NK-92 (cell line): ENCODE measurements at regions not wholly inside any gene's neighbourhood (a gene's known extent, or its start where the extent isn't known, plus 50 kb on each side); places are given as distances from the start of the nearest gene placed in this dataset.

Experiments used
- DNase-seq: peaks from one replicate; lab custom pipeline; 2025; ENCODE audit not compliant: unreplicated experiment; lab: John Stamatoyannopoulos, UW

DNA sequence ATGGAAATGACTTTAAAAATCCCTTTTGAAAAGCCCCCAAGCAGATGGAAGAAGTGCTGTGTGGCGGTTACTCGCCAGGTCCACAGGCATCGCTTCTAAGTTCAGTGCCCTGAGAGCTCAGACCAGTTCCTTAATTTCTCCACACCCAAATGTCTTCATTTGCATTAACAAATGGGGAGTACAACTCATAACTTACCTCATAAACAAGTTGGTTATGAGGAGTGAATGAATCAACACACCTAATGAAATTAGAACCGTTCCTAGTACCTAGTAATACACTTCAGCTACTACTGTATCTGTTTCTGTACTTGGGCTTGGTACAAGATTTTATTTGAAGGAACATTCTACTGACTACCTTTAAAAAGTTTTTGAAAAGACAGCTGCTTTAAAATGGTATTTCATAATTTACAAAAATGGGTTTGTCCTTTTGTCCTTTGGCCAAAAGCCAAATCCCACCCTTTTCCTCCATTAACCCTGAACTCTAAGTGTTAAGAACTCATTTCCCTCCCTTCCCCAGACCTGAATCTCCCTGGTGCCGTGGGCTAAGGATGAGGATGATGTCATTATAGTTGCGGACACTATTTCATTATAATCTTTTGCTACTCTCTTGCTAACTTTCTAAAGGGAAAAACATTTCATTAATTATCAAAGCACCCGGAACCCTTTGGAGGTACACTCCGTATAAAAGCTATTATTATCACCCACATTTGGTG, 221.5 kb upstream of the CELF2 start:
- DNase-seq, result no peak

DNA sequence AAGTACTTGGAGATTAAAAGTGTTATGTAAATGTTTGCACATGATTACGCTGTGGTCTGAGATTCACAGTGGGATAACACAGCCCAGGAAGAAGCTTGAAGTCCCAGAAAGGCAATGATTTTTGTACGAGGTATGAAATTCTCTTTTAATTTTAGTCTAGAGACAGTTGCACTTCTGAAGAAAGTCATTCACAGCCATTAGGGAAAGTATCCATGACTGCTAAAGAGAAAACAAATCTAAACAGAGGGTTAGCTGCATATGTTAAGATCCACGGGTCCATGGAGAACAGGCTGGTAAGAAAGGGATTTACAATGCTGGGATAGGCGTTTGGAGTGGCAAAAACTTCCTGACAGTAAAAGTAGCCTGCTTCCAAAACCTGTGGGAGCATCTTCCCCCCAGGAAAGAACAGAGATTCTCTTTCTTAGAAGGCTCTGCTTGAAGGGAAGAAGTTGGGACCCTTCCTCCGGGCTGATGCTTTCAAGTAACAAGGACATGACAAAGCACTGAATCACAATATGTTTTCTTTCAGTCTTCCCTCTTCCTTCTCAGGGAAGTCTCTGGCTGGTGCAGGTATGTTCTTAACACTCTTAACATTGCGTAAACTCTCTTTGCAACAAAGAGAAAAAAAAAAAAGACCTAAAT, 220.8 kb upstream of the CELF2 start:
- DNase-seq, result no peak

DNA sequence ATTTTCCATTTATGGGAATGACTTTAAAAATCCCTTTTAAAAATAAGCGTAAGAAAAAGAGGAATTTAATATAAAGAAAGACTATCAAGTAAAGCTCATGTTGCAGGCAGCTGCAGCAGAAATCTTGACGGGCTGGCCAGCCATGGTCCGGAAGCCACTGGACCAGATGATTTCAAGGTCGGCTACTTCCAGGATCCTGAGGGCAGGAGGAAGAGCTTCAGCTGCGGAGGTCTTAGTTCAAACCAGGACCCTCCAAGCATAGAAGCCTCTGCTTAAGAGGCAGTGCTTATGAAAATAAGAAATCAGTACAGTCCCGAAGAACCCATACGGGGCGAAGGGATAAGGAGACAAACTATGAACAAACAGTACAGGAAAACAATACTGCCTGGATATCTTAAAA, 220.2 kb upstream of the CELF2 start:
- no peak for DNase-seq

DNA sequence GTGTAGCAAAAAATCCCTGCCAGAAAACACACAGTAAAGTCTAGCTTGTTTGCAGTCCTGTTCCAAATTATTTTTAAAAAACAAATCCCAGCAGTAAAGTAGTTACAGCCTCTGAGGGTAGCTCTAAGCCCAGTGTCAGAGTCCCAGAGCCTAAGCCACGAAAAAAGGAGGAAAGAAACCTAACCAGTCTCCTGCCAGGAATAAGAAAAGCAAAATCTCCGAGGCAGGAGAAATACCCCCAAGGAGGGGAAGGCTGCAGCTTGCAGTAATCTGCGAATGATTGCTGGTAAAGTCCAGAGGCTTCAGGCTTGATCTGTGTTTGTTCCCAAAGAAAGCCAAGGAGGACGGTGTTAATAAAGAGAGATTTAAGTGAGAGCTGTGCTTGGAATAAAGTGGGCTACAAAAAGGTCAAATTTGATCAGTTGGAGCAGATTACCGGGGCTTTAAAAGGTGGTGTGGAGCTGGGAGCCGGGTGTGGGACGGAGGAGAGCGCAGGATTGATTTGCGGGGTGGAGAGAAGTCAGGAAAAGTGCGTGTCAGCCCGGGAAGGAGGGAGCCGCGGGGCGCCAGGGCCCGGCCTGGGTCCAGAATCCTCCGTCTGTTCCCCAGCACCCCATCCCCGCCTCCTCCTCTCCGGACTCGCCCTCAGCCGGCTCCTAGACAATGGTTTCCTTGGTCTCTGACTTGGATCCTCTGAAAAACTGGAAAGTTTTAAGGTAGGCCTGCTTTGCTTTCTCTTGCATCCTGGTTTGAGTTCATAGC, 219.4 kb upstream of the CELF2 start:
- no peak for DNase-seq

DNA sequence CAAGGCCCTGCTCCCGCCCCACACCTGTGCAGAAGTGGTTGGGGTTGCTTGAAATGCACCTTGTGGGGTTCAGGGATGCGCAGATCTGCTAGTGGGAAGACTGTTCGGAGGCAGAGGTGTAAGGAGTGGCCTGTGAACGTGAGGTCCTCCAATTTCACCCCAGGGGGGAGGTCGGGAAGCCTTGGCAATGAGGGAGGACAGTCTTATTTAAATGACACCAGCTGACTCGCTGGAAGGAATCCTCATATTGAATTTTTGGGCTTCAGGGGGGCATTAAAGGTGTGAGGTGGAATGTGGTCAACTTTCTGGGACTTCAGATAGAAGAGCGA, 218.8 kb upstream of the CELF2 start:
- no peak for DNase-seq

DNA sequence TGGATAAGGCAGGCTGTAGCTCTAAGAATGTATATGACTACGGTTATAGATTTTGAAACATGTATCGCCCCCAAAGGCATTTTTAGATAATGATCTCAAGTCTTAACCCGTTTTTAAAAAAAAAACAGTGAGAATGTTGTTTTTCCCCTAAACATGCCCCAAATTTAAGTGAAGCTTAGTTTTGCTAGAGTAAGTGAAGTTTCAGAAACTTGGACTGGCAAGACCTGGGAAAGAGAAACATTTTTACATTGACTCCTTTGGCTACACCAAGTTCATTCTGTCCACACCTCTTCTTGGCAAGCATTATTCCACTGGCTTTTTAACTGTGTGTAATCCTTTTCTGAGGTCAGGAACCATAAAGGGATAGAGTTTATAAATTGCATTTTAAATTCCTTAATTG, 216.7 kb upstream of the CELF2 start:
- DNase-seq, result no peak

DNA sequence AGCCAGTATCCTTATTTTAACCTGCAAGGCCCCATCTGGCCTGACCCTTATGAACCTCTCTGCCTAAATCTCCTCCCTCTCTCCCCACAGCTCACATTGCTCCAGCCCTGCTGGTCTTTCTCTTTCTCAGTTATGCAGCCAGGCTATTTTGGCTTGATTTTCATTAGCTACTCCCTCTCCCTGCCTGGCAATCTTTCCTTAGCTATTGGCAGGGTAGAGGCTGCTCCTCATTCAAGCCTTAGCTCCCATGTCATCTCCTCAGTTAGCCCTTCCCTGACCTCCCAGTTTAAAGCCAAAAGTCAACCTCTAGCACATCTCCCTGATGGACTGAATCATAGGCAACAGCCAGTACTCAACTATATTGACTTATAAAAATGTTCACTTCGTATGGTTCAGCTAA, 214.4 kb upstream of the CELF2 start:
- DNase-seq, result no peak

DNA sequence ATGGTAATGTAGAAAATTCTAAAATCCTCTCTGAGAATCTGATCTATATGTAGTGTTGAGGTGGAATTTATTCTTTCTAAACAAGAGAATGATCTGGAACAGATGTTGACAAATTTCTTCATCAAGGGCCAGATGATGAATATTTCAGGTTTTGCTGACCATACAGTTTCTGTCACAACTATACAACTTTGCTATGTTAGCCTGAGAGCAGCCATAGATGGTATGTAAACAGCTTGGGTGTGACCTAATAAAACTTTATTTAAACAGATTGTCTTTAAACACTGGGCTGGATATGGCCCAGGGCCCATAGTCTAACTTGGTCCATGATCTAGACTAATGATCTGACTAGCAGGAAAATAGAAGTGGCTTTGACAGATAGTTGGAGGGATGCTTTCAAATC, 213.6 kb upstream of the CELF2 start:
- DNase-seq, result no peak

DNA sequence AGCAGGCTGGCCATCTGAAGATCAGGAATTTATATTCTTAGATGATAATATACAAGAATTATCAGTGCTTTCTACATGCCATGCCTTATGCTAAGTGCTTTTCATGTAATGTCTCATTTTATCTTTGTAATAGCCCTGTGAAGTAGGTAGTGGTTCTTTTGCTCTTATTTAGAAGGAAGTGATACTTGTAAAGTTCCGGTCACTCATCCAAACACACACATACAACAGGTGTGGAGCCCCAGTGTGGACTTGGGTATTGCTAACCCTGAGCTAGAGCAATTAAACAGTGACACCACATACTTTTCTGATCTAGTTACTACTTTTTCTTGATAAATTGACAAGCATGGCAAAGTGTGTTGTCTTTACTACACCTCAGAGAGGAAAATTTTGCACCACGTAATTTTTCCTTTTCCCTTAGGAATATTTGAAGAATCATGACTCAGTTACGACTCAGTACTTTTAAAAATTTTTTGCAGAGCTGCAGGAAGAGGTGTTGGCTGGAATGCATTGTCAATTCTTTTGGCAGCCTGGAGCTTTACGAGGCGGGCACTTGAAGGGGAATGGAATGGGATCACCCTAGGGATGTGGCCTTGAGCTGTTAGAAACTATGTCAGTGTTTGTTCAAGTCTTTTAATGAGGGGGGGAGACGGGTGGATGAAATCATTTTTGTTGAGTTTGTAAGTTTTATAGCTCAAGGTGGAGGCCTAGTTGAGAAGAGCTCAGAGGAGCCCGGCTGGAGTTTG, 212.5 kb upstream of the CELF2 start:
- DNase-seq, result no peak

DNA sequence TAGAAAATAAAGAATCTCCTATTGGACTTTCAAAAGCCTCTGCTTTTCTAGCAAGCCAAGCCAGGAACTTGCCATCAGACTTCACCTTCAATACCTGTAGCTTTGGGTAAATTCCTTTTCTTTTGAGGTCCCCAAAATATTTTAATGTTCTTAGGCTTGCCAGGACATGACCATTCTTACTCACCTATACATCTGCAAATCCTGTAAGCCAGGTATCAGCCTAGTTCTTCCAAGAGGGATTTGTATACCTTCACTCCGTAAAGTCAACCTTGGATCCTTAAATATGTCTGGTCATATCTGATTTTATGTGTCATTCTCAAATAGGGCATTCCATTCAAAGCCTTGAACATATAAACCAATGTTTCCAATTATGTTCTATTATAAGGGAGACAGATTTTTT, 210.6 kb upstream of the CELF2 start:
- DNase-seq, result no peak

DNA sequence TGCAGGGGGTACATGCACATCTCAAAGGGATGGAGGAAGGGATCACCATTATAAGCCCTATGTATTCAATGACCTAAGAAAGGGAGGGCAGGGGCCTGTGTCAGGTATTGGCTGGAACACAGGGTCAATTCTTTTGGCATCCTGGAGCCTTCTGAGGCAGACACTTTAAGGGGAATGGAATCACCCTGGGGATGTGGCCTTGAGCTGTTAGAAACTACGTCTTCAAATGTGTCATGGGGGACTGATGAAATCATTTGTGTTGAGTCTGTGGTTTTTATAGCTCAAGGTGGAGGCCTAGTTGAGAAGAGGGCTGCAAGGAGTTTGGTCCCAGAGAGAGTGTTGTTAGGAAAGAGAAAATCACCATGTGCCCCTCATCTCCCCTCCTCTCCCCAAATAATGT, 206.1 kb upstream of the CELF2 start:
- no peak for DNase-seq

DNA sequence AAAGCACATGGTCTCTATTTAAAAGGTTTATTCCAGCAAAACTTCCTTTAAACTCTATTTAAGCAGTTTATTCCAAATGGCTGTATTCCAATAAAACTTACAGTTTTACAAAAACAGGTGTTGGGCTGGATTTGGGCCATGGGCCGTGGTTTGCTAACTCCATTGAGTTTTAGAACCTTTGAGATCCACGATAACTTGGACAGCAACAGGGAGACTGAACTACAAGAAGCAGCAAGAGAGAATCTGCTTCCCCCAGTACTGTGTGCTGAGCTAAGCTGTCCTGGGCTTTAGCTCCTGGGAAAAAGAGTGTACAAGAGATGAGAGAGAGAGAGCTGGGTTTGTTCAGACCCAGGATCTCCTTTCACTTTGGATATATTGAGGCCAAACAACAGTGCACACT, 204.0 kb upstream of the CELF2 start:
- DNase-seq, result no peak

DNA sequence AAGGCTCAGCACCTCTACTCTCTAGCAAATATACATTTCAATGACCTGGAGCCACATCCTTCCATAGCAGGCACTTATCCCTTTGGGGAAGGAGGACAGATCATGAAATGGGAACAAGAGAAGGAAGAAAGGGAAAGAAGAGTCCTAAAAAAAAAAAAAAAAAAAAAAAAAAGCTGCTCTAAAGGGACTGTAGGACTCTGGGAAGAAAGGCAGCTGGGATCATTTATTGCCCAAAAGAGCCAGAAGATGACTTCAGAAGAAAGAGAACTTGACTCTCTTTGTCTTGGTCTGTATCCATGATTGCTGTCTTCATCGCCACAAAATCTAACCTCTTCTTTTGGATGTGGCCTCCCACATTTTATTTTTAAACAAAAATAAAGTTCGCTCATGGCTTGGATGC, 203.6 kb upstream of the CELF2 start:
- no peak for DNase-seq

DNA sequence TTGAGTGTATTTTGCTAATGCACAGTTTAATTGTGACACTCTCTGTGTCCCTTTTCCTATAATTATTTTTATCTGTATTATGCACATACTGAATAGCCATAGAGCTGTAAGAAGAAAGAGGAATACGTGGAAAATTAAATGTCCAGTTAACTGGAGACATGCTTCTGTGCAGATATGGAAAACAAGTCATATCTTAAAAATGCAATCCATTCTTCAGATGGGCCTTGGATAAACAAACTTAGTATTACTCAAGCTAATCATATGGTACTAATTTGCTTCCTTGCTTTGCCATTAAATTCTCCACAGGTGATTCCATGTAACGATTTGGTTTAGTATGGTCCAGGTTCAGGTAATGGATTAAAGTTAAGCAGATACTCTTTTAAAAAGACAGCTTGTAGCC, 201.2 kb upstream of the CELF2 start:
- DNase-seq, result no peak

DNA sequence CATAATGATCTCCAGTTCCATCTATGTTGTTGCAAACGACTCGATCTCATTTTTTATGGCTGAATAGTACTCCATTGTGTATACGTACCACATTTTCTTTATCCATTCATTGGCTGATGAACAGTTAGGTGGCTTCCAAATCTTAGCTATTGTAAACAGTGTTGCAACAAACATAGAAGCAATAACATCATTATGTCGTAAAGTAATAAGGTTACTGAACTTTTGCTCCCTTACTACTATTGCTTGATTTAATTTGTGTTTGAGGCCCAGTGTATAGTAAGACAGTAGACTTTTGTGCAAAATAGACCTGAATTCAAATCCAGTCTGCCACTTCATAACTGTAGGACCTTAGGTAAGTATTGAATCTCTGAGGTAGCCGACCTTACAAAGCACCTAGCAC, 200.1 kb upstream of the CELF2 start:
- no peak for DNase-seq

DNA sequence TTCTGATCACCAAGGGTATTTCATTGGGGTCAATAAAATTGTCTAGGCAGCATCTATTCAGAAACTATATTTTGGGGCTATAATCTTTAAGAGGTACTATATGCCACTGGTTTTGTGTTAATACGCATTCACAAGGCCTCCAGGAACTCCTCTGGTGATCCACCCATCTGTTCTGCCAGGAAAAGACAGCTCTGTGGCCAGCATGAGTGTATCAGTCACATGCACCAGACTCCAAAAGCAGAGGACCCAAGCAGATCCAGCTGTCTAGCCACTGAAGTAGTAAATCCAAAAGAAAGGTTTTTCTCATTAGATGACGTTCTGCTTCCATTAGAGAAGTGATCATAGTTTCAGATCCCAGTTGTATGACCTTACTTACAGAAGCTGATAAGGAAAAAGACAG, 199.6 kb upstream of the CELF2 start:
- no peak for DNase-seq

DNA sequence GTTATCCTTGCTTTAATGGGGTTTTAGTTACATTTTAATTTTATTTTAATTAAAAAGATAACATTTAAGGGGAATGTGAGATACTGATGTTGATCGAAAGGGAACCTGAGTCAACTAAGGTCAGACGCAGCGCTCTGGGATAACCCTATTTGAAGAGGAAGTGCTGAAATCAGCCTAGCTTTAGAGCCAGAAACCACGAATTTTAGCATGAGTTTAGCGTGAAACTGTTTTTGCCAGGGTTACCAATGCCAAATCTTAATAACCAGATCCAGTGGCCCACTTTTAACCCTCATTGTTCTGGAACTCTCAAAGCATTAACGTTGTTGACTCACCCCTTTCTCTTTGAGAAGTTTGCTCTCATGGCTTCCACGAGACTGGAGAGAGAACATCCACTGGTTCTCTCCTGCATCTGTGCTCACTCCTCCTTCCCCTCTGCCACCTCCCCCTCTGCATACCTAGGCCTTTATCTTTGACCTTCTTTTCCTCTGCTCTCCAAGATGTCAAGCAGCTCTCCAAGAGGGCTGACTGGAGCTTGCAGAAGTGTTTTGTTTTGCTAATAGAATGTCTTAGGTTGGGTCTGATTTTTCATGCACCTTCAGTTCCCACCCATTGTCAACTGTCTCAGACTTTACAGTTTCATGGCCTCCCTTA, 198.3 kb upstream of the CELF2 start:
- no peak for DNase-seq

DNA sequence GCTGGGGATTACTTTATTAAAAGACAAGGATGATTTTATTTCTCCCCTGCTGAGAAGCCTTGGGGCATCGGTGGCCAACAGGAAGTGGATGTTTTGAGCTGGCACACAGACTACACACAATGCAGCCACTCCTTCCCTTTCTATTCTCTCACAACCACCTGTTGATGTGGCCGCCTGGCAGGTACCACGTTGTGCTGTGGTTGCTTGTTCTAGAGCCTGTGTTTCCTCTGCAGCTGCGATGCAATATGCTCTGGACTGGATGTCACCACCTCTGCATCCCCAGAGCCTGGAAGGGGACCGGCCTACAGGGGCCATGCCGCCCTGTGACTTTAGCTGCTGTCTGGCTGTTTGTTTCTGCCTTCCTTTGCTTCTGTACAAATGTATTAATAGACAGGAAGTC, 195.7 kb upstream of the CELF2 start:
- DNase-seq, result no peak

DNA sequence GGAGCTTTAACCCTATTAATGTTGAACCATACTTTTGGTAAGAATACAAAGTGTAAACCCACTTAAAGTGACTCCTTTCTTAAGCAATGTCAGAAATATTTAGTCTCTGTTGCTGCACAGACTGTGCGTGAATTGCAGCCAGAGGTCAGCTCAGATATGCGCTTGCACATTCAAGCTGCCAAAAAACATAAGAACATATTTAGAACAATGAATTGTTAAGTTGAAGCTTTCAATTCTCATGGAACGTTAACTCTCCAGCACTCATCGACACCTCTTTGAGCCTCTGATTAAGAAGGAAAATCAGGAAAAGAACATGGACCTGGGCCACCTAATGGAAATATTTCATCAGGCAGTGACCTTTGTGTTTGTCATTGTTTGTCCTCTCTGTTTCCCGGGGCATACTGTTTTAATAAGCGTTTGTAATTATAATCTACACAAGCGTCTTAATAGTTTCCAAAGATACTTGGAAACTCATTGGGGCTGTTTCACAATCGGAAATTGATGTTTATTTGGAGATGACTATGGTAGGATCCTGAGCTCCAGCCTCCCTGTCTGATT, 193.0 kb upstream of the CELF2 start:
- DNase-seq, result no peak

DNA sequence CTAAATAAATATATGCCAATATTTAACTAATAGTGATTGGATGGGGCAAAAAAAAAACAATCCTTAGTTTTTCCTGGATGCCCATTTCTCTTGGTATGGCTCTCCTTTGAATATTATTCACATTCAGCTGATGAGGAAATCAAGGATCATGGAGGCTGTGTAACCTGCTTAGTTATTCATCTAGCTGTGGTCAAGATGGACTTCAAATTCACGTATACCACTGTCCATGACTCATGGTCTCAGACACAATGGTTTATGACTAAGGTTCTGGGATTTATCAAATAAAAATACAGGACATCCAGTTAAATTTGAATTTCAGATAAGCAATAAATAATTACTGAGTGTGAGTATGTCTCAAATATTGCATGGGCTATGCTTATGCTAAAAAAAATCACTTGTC, 191.5 kb upstream of the CELF2 start:
- no peak for DNase-seq

DNA sequence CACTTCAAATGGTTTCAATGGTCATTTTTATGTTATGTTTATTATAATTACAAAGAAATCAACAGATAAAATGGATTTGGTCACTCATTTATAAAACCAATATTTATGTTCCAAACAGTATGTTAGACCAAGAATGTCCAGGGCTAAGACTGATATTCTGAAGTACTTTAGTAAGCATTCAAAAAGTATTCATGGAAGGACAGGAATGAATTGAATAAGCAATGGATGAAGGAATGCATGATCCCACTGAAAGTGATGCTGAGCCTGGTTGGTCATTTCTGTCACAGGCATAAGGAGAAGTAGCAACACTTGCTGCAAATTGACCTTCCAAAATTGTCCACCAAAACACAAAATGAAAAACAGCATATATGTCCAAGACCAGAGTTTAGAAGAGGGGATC, 189.0 kb upstream of the CELF2 start:
- DNase-seq, result no peak
